ENCODE measurements at regions not wholly inside any gene's neighbourhood (a gene's known extent, or its start where the extent isn't known, plus 50 kb on each side); places are given as distances from the start of the nearest gene placed in this dataset.
"Not testable (repeated sequence)": the region's sequence is repeated elsewhere in the genome, so short reads cannot be mapped to it uniquely, and the experiment has no call there.

GRCh38 chr6:50907565-50907964 lies 88.9 kb downstream of the TFAP2B start:
- no peak for ATAC-seq (ENCODE audit: poor library complexity)
- peaks cover 7% of the 10 kb centered on the region for H3K9me3 Mint-ChIP-seq
- Histone ChIP-seq H3K4me1 (ENCODE audit: insufficient read depth, low read length) (no peaks in the 10 kb centered on the region), H3K9me3 (ENCODE audit: control insufficient read depth in 1 of 2, insufficient read depth in 1 of 2, low read length in 2 of 2) (no peaks in the 10 kb centered on the region), H3K36me3 (ENCODE audit: insufficient read depth, low read length) (no peaks in the 10 kb centered on the region), H3K4me3 (ENCODE audit: low read length) (no peak overlapping the region), H3K27ac (ENCODE audit: low read depth in 1 of 2, low read length in 2 of 2) (no peak overlapping the region), H3K27me3 (ENCODE audit: control insufficient read depth in 1 of 2, insufficient read depth in 2 of 2, low read length in 2 of 2) (no peaks in the 10 kb centered on the region)
- DNase-seq, result no peak
- no peaks in the 10 kb centered on the region for H3K27me3 Mint-ChIP-seq
- H3K4me1 Mint-ChIP-seq (ENCODE audit: low read depth), result no peaks in the 10 kb centered on the region
- POLR2A ChIA-PET, result no interaction called here
- no peak for TF ChIP-seq CTCF (IDR thresholded peaks at IDR 0.05)
- intact Hi-C loops (cut with DNase I, micrococcal nuclease), result no loop called here
- CTCF ChIA-PET, result no interaction called here
- H3K36me3 Mint-ChIP-seq (ENCODE audit: low read depth), result no peaks in the 10 kb centered on the region
- H3K4me3 Mint-ChIP-seq, result no peak overlapping the region
- no peak overlapping the region for H3K27ac Mint-ChIP-seq

- CTCF ChIA-PET, result no interaction called here
- intact Hi-C loops (cut with DNase I, micrococcal nuclease), result no loop called here
- Mint-ChIP-seq H3K36me3 (ENCODE audit: low read depth) (no peaks in the 10 kb centered on the region), H3K27me3 (no peaks in the 10 kb centered on the region), H3K27ac (no peak overlapping the region), H3K4me1 (ENCODE audit: low read depth) (no peaks in the 10 kb centered on the region), H3K4me3 (no peak overlapping the region), H3K9me3 (peaks cover 4% of the 10 kb centered on the region)
- no peak overlapping the region for H3K27ac ChIP-seq (ENCODE audit: low read depth in 1 of 2, low read length in 2 of 2)
- H3K4me1 ChIP-seq (ENCODE audit: insufficient read depth, low read length), result no peaks in the 10 kb centered on the region
- no peaks in the 10 kb centered on the region for H3K36me3 ChIP-seq (ENCODE audit: insufficient read depth, low read length)
- H3K9me3 ChIP-seq (ENCODE audit: control insufficient read depth in 1 of 2, insufficient read depth in 1 of 2, low read length in 2 of 2), result peaks cover 0 to 5% of the 10 kb centered on the region in 2 experiments
- DNase-seq (no peak), ATAC-seq (ENCODE audit: poor library complexity) (no peak)
- POLR2A ChIA-PET, result no interaction called here
- no peak for TF ChIP-seq CTCF (IDR thresholded peaks at IDR 0.05)
- H3K27me3 ChIP-seq (ENCODE audit: control insufficient read depth in 1 of 2, insufficient read depth in 2 of 2, low read length in 2 of 2), result no peaks in the 10 kb centered on the region
- no peak overlapping the region for H3K4me3 ChIP-seq (ENCODE audit: low read length)
Observed at GRCh38 chr6:50913105-50913770, 94.6 kb downstream of the TFAP2B start.

- H3K27ac ChIP-seq (ENCODE audit: low read depth in 1 of 2, low read length in 2 of 2); H3K4me3 ChIP-seq (ENCODE audit: low read length); H3K27me3 ChIP-seq (ENCODE audit: control insufficient read depth in 1 of 2, insufficient read depth in 2 of 2, low read length in 2 of 2); H3K36me3 ChIP-seq (ENCODE audit: insufficient read depth, low read length); H3K27ac Mint-ChIP-seq; H3K27me3 Mint-ChIP-seq; intact Hi-C loops (cut with DNase I, micrococcal nuclease); ATAC-seq (ENCODE audit: poor library complexity); H3K4me1 Mint-ChIP-seq (ENCODE audit: low read depth); DNase-seq; H3K4me3 Mint-ChIP-seq; CTCF ChIA-PET; POLR2A ChIA-PET; H3K4me1 ChIP-seq (ENCODE audit: insufficient read depth, low read length); H3K9me3 ChIP-seq (ENCODE audit: control insufficient read depth in 1 of 2, insufficient read depth in 1 of 2, low read length in 2 of 2); H3K36me3 Mint-ChIP-seq (ENCODE audit: low read depth): not testable (repeated sequence)
- H3K9me3 Mint-ChIP-seq, result peaks cover 16% of the 10 kb centered on the region
Observed at GRCh38 chr6:50921378-50921777, 102.7 kb downstream of the TFAP2B start.

GRCh38 chr6:50921968-50922367 lies 103.3 kb downstream of the TFAP2B start:
- Mint-ChIP-seq H3K27me3 (no peaks in the 10 kb centered on the region), H3K36me3 (ENCODE audit: low read depth) (no peaks in the 10 kb centered on the region), H3K9me3 (peaks cover 16% of the 10 kb centered on the region), H3K27ac (no peak overlapping the region), H3K4me3 (no peak overlapping the region), H3K4me1 (ENCODE audit: low read depth) (no peaks in the 10 kb centered on the region)
- no peak overlapping the region for H3K4me3 ChIP-seq (ENCODE audit: low read length)
- POLR2A ChIA-PET, result no interaction called here
- H3K9me3 ChIP-seq (ENCODE audit: control insufficient read depth in 1 of 2, insufficient read depth in 1 of 2, low read length in 2 of 2), result peaks cover 0 to 6% of the 10 kb centered on the region in 2 experiments
- ATAC-seq (ENCODE audit: poor library complexity), result no peak
- H3K27ac ChIP-seq (ENCODE audit: low read depth in 1 of 2, low read length in 2 of 2), result no peak overlapping the region
- intact Hi-C loops (cut with DNase I, micrococcal nuclease), result no loop called here
- H3K27me3 ChIP-seq (ENCODE audit: control insufficient read depth in 1 of 2, insufficient read depth in 2 of 2, low read length in 2 of 2), result no peaks in the 10 kb centered on the region
- TF ChIP-seq CTCF (IDR thresholded peaks at IDR 0.05), result no peak
- CTCF ChIA-PET, result no interaction called here
- H3K4me1 ChIP-seq (ENCODE audit: insufficient read depth, low read length), result no peaks in the 10 kb centered on the region
- H3K36me3 ChIP-seq (ENCODE audit: insufficient read depth, low read length), result no peaks in the 10 kb centered on the region
- DNase-seq, result no peak

Data from CD4-positive, alpha-beta T cell (primary cell).